Effector memory CD4-positive, alpha-beta T cell (primary cell): ENCODE measurements at regions not wholly inside any gene's neighbourhood (a gene's known extent, or its start where the extent isn't known, plus 50 kb on each side); places are given as distances from the start of the nearest gene placed in this dataset.

Experiments used
- DNase-seq, 3 donors: peaks; one replicate each; pipeline ENCODE4 v3.0.0-alpha.2; 2020
- H3K27ac ChIP-seq: 2 replicates; pipeline ENCODE4 v1.7.0; 2013; ENCODE audit warnings: mild to moderate bottlenecking, low read length, moderate library complexity; ENCODE audit not compliant: insufficient read depth, poor library complexity, severe bottlenecking
- H3K27me3 ChIP-seq: replicated peaks from 2 replicates; pipeline ENCODE4 v1.7.0; 2013; ENCODE audit warnings: mild to moderate bottlenecking, low read length; ENCODE audit not compliant: insufficient read depth, control insufficient read depth, poor library complexity, severe bottlenecking
- H3K36me3 ChIP-seq: 2 replicates; pipeline ENCODE4 v1.7.0; 2013; ENCODE audit warnings: mild to moderate bottlenecking, low read length, moderate library complexity; ENCODE audit not compliant: control insufficient read depth, insufficient read depth
- H3K4me1 ChIP-seq: 2 replicates; pipeline ENCODE4 v1.7.0; 2013; ENCODE audit warnings: low read length, mild to moderate bottlenecking; ENCODE audit not compliant: control insufficient read depth, insufficient read depth, poor library complexity, severe bottlenecking
- H3K4me3 ChIP-seq: 2 replicates; pipeline ENCODE4 v1.7.0; 2013; ENCODE audit warnings: low read length, low read depth, mild to moderate bottlenecking; ENCODE audit not compliant: insufficient read depth, poor library complexity, severe bottlenecking
- H3K9me3 ChIP-seq: 2 replicates; pipeline ENCODE4 v1.7.0; 2013; ENCODE audit warnings: mild to moderate bottlenecking, low read length, moderate library complexity; ENCODE audit not compliant: control insufficient read depth

DNA sequence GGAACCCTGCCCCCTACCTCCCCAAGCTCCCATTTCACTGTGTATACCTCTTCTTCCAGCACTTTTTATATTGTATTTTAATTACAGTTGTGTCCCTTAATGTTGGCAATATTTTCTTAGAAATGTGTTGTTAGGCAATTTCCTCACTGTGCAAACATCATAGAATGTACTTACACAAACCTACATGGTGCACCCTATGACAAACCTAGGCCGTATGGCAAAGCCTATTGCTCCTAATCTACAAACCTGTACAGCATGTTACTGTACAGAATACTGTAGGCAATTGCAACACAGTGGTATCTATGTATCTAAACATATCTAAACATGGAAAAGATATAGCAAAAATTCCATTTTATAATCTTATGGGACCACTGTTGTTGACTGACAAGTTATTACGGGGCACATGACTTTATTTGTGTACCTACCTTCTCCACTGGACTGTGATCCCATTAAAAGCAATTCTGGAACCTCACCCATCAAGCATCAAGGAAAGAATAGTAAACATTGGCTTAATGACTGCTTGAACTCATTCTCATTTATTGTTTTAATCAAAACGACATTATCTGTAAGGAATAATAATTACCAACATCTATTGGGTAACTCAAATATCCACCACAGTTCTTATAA is 1641.5 kb upstream of the ZEB2 start:
- Histone ChIP-seq H3K4me3 (no peak overlapping the region), H3K36me3 (no peaks in the 10 kb centered on the region), H3K4me1 (no peaks in the 10 kb centered on the region), H3K27me3 (no peaks in the 10 kb centered on the region), H3K9me3 (no peaks in the 10 kb centered on the region), H3K27ac (no peak overlapping the region)
- no peak for DNase-seq

DNA sequence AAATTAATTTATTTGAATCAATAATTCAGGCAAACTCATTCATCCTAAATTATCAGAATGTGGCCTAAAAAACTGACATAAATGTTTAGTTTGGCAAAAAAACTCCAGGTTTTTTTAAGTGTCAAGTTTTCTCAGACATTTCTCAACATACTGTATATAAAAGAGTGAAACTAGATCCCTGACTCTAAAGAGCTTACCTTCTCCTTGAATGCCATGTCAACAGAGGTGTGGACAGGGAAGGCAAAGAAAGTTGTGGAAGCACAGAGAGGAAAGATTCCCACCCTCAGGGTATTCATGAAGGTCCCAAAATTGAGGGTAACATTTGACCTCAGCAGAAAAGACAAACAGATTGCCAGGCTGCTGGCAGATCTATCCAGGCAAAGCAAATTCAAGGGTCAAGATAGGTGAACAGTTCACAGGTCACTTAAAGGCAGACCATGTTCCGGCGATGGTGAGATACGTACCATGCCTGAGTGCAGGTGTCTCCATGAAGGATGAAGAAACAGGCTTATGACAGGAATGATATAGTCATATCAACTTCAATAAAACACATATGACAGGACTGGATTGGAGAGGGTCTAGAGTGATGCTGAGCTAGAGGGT is 1638.3 kb upstream of the ZEB2 start:
- H3K4me1 ChIP-seq, result no peaks in the 10 kb centered on the region
- DNase-seq, result no peak
- no peak overlapping the region for H3K27ac ChIP-seq
- H3K9me3 ChIP-seq, result no peaks in the 10 kb centered on the region
- H3K36me3 ChIP-seq, result no peaks in the 10 kb centered on the region
- H3K4me3 ChIP-seq, result no peak overlapping the region
- no peaks in the 10 kb centered on the region for H3K27me3 ChIP-seq

DNA sequence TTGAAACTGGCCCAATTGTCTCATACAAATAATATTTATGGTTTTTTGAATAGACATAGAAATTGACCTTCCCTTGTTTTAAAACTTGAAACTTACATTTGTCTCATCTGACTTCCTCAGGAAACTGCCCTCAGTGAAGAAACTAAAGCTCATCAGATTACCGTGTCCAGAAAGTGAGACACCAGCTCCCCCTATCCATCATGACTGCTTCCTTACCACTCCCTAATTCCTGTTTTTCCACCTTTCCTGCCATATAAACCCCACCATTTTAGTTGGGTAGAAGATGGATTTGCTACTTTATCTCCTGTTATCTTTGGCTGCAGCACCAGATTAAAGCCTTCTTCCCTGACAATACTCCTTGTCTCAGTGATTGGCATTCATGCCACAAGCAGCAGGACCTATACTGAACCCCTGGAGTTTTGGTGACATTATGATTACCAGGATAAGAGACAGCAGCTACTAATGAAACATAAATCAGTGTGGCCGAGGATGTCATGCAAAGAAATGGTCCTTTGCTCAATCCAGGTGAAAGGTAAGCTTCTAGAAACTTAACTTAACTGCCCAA is 1627.6 kb upstream of the ZEB2 start:
- no peak for DNase-seq
- Histone ChIP-seq H3K36me3 (no peaks in the 10 kb centered on the region), H3K9me3 (no peaks in the 10 kb centered on the region), H3K4me1 (no peaks in the 10 kb centered on the region), H3K27ac (no peak overlapping the region), H3K27me3 (no peaks in the 10 kb centered on the region), H3K4me3 (no peak overlapping the region)

DNA sequence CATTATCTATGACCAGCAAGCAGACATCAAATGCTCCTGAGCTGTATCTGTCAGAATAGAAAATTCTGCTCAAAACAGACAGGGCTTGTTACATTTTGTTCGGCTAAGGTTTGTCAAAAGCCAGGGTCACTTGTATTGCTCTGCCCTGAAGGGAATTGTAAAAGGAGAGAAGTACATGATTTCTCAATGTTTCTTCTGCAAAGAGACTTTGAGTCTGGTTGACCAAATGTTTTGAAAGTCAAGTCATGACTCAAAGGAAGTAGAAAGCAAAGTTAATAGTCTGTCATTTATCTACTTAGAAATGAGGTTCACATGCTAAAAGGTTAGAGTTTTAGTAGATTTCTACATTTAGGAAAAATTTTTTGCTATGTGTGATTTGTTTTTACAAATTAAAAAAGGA is 1624.1 kb upstream of the ZEB2 start:
- Histone ChIP-seq H3K27me3 (no peaks in the 10 kb centered on the region), H3K4me3 (no peak overlapping the region), H3K36me3 (no peaks in the 10 kb centered on the region), H3K27ac (no peak overlapping the region), H3K9me3 (no peaks in the 10 kb centered on the region), H3K4me1 (no peaks in the 10 kb centered on the region)
- no peak for DNase-seq

DNA sequence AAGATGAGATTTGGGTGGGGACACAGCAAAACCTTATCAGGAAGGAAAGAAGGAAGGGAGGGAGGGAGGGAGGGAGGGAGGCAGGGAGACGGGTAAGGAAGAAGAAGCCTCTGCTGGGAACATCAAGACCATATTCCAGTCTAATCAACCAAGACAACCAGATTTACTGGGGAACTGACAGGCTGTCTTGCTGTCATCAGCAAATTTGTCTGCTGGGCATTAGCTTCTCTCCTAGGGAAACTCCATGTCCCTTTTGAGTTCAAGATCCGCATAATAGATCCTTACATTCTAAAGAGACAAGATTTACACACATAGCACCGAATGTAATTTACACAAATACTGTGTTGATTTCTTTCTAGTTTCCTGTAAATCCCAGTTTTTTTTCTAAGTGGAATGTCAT is 1618.9 kb upstream of the ZEB2 start:
- no peak overlapping the region for H3K27ac ChIP-seq
- H3K36me3 ChIP-seq, result no peaks in the 10 kb centered on the region
- no peaks in the 10 kb centered on the region for H3K9me3 ChIP-seq

DNA sequence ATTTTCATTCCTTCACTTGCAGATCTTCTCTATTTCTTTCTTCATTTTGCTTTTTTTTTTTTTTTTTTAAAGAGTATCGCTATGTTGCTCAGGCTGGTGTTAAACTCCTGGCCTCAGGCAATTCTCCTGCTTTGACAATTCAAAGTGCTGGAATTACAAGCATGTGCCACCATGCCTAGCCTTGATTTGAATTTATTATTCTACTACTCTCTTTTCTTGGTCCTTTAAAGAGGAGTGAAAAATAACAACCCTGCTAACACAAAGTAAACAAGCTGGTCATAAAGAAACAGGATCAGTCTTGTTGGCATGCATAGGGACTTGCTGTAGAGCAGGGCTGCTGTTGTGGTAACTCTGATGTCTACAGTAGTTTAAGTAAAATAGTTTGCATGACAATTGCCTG is 1615.3 kb upstream of the ZEB2 start:
- Histone ChIP-seq H3K27ac (no peak overlapping the region), H3K4me3 (no peak overlapping the region), H3K9me3 (no peaks in the 10 kb centered on the region), H3K4me1 (no peaks in the 10 kb centered on the region), H3K27me3 (no peaks in the 10 kb centered on the region), H3K36me3 (no peaks in the 10 kb centered on the region)
- DNase-seq, result no peak

More for the DNA sequence above, 1618.9 kb upstream of the ZEB2 start:
- Histone ChIP-seq H3K4me3 (no peak overlapping the region), H3K4me1 (no peaks in the 10 kb centered on the region), H3K27me3 (no peaks in the 10 kb centered on the region)
- DNase-seq, result no peak

DNA sequence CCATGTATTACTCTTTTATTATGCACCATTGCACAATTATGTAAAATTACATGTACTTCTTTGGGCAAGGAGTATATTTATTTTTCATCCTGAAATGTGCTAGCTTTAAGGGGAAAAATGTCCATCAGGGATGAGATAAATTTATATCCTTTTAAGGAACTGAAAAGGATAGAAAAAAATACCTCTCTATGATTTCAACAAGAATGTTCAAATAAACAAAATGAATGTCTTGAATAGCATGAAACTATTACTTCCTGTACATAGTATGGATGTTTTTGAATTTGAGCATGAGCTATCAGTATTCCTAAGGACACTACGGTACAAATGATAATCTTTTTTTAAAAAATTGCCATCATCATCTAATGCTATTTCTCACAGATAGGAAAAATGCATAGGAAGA is 1611.9 kb upstream of the ZEB2 start:
- H3K4me1 ChIP-seq, result no peaks in the 10 kb centered on the region
- H3K9me3 ChIP-seq, result no peaks in the 10 kb centered on the region
- DNase-seq, result no peak
- no peaks in the 10 kb centered on the region for H3K36me3 ChIP-seq
- no peak overlapping the region for H3K27ac ChIP-seq
- H3K4me3 ChIP-seq, result no peak overlapping the region
- no peaks in the 10 kb centered on the region for H3K27me3 ChIP-seq

DNA sequence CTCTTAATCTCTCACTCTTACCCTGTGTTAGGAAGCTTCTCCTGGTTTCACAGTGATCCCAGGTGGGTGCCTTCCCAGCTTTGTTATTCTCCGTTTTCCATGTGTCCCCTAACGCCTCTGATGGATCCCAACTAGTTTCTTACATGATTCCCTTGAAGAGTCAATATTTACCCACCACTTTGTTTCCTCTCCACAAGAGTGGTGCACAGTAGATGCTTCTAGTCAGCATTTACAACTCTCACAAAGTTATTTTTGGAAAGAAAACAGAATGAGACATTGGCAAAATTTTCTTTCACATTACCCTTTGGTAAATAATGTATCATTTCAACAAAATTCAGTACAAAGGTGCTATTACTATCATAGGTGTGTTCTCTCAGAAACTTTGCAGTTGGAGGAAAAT is 1611.1 kb upstream of the ZEB2 start:
- no peaks in the 10 kb centered on the region for H3K36me3 ChIP-seq
- no peak for DNase-seq
- no peaks in the 10 kb centered on the region for H3K9me3 ChIP-seq
- no peaks in the 10 kb centered on the region for H3K4me1 ChIP-seq
- no peak overlapping the region for H3K27ac ChIP-seq
- no peaks in the 10 kb centered on the region for H3K27me3 ChIP-seq
- H3K4me3 ChIP-seq, result no peak overlapping the region

DNA sequence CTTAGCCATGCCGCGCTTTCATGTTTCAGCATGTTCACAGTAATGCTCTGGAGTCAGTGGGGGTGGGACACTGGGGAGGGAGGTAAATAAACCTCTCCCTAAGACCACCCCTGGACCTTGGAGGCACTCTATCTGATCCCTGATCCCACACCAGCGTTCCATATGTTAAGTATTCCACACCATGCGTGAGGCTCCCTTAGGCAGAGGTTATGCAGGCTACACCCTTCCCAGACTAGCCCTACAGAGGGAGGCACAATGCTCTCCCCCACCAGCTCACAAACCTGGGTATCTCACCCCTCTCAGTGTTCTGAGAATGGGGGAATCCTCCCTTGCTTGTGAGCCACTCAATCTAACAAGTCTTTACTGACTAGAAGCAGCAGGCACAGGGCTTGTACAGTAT is 1610.4 kb upstream of the ZEB2 start:
- Histone ChIP-seq H3K36me3 (no peaks in the 10 kb centered on the region), H3K4me3 (no peak overlapping the region), H3K9me3 (no peaks in the 10 kb centered on the region), H3K27ac (no peak overlapping the region), H3K4me1 (no peaks in the 10 kb centered on the region), H3K27me3 (no peaks in the 10 kb centered on the region)
- no peak for DNase-seq

DNA sequence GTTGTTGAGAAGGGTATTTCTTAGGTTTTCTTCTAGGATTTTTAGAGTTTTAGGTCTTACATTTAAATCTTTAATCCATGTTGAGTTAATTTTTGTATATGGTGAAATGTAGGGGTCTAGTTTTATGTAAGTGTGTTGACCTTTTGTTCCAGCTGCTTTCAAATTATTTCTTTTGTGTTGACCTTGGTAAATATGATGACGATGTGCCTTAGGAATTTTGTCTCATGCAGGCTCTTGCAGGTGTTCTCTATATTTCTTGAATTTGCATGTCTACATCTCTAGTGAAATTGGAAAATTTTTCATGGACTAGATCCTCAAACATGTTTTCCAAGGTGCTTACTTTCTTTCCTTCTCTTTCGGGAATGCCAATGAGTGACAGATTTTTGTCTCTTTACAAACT is 1609.3 kb upstream of the ZEB2 start:
- Histone ChIP-seq H3K4me3 (no peak overlapping the region), H3K36me3 (no peaks in the 10 kb centered on the region), H3K9me3 (no peaks in the 10 kb centered on the region), H3K27ac (no peak overlapping the region), H3K4me1 (no peaks in the 10 kb centered on the region), H3K27me3 (no peaks in the 10 kb centered on the region)
- DNase-seq, result no peak
